Astrocyte of the cerebellum (primary cell): ENCODE measurements at regions not wholly inside any gene's neighbourhood (a gene's known extent, or its start where the extent isn't known, plus 50 kb on each side); places are given as distances from the start of the nearest gene placed in this dataset.

Experiments used
- DNase-seq: peaks from one replicate; pipeline ENCODE4 v3.0.0-alpha.2; 2011; ENCODE audit warnings: low read depth
- H3K4me3 ChIP-seq: 2 replicates; pipeline ENCODE4 v1.5.1; 2011; ENCODE audit warnings: mild to moderate bottlenecking, low read depth, low read length, moderate library complexity
- in situ Hi-C: cut with HindIII; loops from 2 replicates; pipeline ENCODE4 v1.10.0; 2017; ENCODE audit warnings: low sequenced_read_pairs
- TF ChIP-seq, protein P1 (sequence below): IDR thresholded peaks from 2 replicates; pipeline ENCODE4 v1.5.1; 2012; ENCODE audit warnings: low read length, low read depth, moderate library complexity, mild to moderate bottlenecking; ENCODE audit errors: missing control alignments

DNA sequence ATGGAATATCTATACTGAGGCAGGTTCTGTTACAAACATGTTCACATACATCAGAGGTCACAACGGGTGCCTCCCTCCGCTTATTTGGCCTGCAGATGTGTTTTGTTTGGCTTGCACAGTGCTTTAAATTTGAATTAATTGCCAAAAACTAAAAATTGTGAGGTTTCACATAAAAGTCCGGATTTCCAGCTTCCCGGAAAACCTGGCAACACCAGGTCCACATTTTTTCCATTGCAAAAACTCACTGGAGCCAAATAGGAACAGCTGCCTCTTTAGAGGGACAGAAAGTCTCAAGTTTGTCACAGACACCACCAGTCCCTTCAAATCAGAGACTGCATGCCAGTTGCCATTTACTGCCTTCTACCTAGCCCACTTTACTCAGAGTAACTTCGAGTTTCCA lies 205.9 kb upstream of the MDFIC2 start:
- in situ Hi-C loops = no loop called here
- TF ChIP-seq, protein P1, sequence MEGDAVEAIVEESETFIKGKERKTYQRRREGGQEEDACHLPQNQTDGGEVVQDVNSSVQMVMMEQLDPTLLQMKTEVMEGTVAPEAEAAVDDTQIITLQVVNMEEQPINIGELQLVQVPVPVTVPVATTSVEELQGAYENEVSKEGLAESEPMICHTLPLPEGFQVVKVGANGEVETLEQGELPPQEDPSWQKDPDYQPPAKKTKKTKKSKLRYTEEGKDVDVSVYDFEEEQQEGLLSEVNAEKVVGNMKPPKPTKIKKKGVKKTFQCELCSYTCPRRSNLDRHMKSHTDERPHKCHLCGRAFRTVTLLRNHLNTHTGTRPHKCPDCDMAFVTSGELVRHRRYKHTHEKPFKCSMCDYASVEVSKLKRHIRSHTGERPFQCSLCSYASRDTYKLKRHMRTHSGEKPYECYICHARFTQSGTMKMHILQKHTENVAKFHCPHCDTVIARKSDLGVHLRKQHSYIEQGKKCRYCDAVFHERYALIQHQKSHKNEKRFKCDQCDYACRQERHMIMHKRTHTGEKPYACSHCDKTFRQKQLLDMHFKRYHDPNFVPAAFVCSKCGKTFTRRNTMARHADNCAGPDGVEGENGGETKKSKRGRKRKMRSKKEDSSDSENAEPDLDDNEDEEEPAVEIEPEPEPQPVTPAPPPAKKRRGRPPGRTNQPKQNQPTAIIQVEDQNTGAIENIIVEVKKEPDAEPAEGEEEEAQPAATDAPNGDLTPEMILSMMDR = no peak
- DNase-seq = no peak
- no peak overlapping the region for H3K4me3 ChIP-seq

DNA sequence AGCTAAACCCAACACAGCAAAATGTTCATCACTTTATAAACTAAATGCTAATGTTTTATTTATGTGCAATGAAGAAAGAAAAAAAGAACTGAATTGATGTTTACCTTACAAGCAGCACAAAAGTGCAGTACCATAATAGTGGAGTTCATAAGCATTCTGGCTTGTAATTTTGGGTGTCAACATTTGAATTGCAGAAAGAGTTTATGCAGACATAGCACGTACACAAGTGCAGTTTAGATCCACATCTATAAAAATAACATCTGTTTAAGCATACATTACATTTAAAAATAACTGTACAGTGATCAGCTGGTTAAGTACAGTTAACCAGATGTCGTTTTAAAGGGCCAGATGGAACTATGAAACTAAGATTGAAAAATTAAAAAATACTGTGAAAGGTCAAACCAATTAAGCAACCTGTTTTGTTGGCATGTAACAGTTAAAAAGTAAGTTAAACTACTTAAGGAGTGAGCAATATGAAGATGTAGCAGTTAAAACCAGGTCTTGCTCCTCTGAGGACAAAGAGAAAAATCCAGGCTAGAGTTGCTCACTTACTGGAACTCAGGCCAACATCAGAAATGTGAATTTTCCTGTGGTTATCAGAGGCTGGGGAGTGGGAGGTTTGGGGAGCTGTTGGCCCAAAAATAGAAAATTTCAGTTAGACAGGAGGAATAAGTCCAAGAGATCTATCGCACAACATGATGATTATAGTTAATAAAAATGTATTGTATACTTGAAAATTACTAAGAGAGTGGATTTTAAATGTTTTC lies 204.9 kb upstream of the MDFIC2 start:
- in situ Hi-C loops = no loop called here
- no peak for DNase-seq
- TF ChIP-seq, protein P1 = no peak
- H3K4me3 ChIP-seq = no peak overlapping the region

DNA sequence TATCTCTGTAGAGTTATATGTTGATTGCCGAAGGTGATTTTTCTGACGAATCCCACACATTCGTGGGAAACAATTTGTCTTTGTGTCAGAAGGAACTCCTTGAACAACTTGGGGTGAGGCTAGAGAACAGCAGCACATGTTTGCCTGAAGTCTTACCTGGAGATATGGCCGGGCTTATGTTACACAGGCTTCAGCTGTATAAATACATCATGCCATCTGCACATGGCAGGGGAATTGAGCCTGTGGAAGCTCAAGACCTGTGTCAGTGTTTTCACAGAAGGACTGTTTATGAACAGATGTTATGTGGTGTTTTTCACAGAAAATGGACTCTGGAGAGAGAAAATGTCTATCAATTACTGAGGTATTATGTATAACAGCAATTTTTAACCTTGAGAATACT lies 203.6 kb upstream of the MDFIC2 start:
- in situ Hi-C loops = no loop called here
- no peak overlapping the region for H3K4me3 ChIP-seq
- TF ChIP-seq, protein P1 = no peak
- DNase-seq = no peak

DNA sequence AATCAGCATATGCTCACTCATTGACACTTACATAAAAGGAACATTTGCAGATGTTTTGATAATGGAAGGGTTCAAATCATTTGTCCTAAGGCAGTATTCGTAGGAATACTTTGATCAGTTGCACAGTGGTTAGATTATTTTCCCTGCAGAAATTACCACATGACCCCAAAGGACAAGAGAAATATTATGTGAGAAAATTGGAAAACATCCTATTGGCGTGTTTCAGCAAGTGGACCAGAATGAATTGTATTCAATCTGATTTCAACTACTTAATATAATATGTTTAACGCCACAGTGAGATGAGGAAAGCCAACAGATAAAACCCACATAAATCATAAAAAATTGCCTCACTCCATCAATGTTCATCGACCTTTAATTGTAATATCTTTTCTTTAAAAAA lies 195.0 kb upstream of the MDFIC2 start:
- no peak for DNase-seq
- no peak overlapping the region for H3K4me3 ChIP-seq
- in situ Hi-C loops = no loop called here
- TF ChIP-seq, protein P1 = no peak

DNA sequence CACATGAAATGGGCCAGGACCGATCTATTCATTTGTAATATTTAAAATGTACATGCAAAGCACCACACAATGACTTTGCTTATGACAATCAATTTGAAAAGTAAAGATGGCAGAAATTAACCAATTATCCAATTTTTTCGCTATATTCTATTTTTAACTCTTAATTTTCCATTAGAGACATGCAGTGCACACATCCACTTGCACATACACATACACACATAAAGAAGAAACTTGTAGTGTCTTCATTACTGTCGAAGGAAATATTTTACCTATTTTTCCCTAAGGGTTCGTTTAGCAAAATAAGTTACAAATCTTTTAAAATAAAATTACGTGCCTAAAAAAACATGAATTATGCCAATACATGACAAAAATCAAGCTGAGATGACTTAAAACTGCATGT lies 194.3 kb upstream of the MDFIC2 start:
- in situ Hi-C loops = no loop called here
- H3K4me3 ChIP-seq = no peak overlapping the region
- no peak for DNase-seq
- TF ChIP-seq, protein P1 = no peak

DNA sequence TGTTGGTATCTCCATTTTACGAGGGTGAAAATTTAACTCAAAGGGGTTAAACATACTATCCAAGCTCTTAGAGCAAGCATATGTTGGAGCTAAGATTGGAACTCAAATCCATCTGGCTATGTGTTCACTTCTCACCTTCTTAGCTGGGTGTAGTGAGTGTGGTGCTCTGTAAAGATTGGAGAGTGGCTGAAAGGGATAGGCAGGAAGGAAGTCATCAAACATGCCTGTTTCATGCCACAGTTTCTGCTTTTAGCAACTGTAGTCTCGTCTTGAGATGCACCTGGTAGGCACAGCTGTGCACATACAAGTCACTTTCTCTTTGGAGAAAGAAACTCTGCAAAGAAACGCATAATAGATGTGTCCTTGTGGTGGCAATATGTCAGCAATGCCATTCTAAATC lies 189.1 kb upstream of the MDFIC2 start:
- H3K4me3 ChIP-seq = no peak overlapping the region
- TF ChIP-seq, protein P1 = no peak
- in situ Hi-C loops = no loop called here
- no peak for DNase-seq

DNA sequence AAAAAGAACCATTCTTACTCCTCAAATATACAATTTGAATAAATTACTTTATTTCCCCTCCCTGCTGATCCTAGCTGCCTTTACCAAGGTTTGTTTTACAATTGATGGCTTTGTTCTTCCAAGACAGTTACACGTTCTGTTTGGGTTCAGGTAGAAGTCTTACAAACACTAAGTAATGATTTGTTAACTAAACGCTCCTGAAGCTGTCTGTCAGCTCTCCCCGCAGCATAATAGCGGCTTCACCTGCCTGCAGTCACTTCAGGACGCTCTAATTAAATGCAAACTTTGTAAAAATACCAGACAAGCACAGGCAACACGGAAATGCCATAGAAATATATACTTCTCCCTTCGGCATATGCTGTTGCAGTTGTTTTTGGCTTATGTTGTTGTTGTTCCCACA lies 176.4 kb upstream of the MDFIC2 start:
- TF ChIP-seq, protein P1 = no peak
- H3K4me3 ChIP-seq = no peak overlapping the region
- in situ Hi-C loops = no loop called here
- no peak for DNase-seq
